SU-DHL-6 (cell line): ENCODE measurements at regions not wholly inside any gene's neighbourhood (a gene's known extent, or its start where the extent isn't known, plus 50 kb on each side); places are given as distances from the start of the nearest gene placed in this dataset.

Experiments used
- CTCF ChIP-seq: fragments of 200-600 bp; sonication (generic); IDR thresholded peaks from one replicate; pipeline ENCODE4 v1.5.1; 2017; ENCODE audit warnings: antibody characterized with exemption, mild to moderate bottlenecking, low read length, moderate library complexity; ENCODE audit not compliant: insufficient read depth, poor library complexity, severe bottlenecking
- EZH2phosphoT487 ChIP-seq: fragments of 200-600 bp; sonication (generic), shearing (Covaris generic); conservative IDR thresholded peaks from 2 replicates; pipeline ENCODE4 v1.6.1; 2018; ENCODE audit warnings: mild to moderate bottlenecking, antibody characterized with exemption, low read length, moderate library complexity, mixed read lengths

GRCh38 chr5:19044311-19044710 is 943.7 kb downstream of the CDH18 start:
- no peak for TF ChIP-seq CTCF
- TF ChIP-seq EZH2phosphoT487: no peak
